ENCODE measurements at regions not wholly inside any gene's neighbourhood (a gene's known extent, or its start where the extent isn't known, plus 50 kb on each side); places are given as distances from the start of the nearest gene placed in this dataset.
A peak's percentile ranks its signal among the peaks of the same experiment; 100 is the strongest.
"Not testable (repeated sequence)": the region's sequence is repeated elsewhere in the genome, so short reads cannot be mapped to it uniquely, and the experiment has no call there.

- no peak for TF ChIP-seq CTCF (IDR thresholded peaks at IDR 0.05; ENCODE audit: extremely low read depth, missing control alignments)
- DNase-seq (ENCODE audit: low spot score), result no peak
Observed at GRCh38 chr15:77921664-77922063, 155.8 kb downstream of the TBC1D2B start.

GRCh38 chr15:77916966-77917635, 160.4 kb downstream of the TBC1D2B start:
- not testable (repeated sequence) for DNase-seq (ENCODE audit: low spot score)

- DNase-seq (ENCODE audit: low spot score), result not testable (repeated sequence)
Observed at GRCh38 chr15:77915961-77916330, 161.6 kb downstream of the TBC1D2B start.

GRCh38 chr15:77915261-77915960, 162.1 kb downstream of the TBC1D2B start:
- no peak for TF ChIP-seq CTCF (IDR thresholded peaks at IDR 0.05; ENCODE audit: extremely low read depth, missing control alignments)
- DNase-seq (ENCODE audit: low spot score), result no peak

GRCh38 chr15:77914531-77914930, 163.0 kb downstream of the TBC1D2B start:
- DNase-seq (ENCODE audit: low spot score), result not testable (repeated sequence)

- peak; percentile 65 for TF ChIP-seq CTCF (IDR thresholded peaks at IDR 0.05; ENCODE audit: extremely low read depth, missing control alignments)
- peak; percentile 68 for DNase-seq (ENCODE audit: low spot score)
Observed at GRCh38 chr15:77910030-77910911, 167.2 kb downstream of the TBC1D2B start.

GRCh38 chr15:77909182-77909940, 168.2 kb downstream of the TBC1D2B start:
- DNase-seq (ENCODE audit: low spot score), result no peak

GRCh38 chr15:77908752-77909111, 168.8 kb downstream of the TBC1D2B start:
- not testable (repeated sequence) for DNase-seq (ENCODE audit: low spot score)

More at GRCh38 chr15:77909182-77909940, 168.2 kb downstream of the TBC1D2B start:
- TF ChIP-seq CTCF (IDR thresholded peaks at IDR 0.05; ENCODE audit: extremely low read depth, missing control alignments), result no peak
